LNCAP (cell line): ENCODE measurements at regions not wholly inside any gene's neighbourhood (a gene's known extent, or its start where the extent isn't known, plus 50 kb on each side); places are given as distances from the start of the nearest gene placed in this dataset.

Source experiments
- TF ChIP-seq, protein P1 (sequence below): fragments of 450-650 bp; IDR thresholded peaks from 2 replicates; pipeline ENCODE4 v1.5.1; 2017; ENCODE audit warnings: mild to moderate bottlenecking

DNA sequence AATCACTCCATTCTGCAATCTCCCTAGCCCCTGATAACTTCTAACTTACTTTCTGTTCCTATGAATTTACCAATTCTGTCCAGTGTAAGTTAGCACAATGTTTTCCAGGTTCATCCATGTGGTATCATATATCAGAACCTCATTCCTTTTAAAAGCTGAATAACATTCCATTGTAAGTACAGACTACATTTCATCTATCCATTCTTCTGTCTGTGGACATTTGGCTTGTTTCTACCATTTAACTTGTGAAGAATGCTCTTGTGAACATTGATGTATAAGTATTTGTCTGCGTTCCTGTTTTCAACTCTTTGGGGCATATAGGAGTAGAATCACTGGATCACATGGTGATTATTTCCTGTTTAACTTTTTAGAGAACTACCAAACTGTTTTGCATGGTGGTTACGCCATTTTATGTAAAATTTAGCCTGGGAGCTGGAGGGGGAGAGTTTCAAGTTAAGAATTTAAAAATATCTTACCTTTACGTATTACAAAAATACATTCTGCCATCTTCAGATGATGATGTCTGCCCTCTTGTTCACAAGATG, 156.5 kb downstream of the BTBD3 start:
- TF ChIP-seq, protein P1, sequence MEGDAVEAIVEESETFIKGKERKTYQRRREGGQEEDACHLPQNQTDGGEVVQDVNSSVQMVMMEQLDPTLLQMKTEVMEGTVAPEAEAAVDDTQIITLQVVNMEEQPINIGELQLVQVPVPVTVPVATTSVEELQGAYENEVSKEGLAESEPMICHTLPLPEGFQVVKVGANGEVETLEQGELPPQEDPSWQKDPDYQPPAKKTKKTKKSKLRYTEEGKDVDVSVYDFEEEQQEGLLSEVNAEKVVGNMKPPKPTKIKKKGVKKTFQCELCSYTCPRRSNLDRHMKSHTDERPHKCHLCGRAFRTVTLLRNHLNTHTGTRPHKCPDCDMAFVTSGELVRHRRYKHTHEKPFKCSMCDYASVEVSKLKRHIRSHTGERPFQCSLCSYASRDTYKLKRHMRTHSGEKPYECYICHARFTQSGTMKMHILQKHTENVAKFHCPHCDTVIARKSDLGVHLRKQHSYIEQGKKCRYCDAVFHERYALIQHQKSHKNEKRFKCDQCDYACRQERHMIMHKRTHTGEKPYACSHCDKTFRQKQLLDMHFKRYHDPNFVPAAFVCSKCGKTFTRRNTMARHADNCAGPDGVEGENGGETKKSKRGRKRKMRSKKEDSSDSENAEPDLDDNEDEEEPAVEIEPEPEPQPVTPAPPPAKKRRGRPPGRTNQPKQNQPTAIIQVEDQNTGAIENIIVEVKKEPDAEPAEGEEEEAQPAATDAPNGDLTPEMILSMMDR, result no peak

GRCh38 chr20:12076200-12076599, 158.5 kb downstream of the BTBD3 start:
- TF ChIP-seq, protein P1, result no peak

GRCh38 chr20:12077875-12078274, 160.2 kb downstream of the BTBD3 start:
- TF ChIP-seq, protein P1, result no peak

GRCh38 chr20:12079490-12079889, 161.8 kb downstream of the BTBD3 start:
- TF ChIP-seq, protein P1, result no peak

DNA sequence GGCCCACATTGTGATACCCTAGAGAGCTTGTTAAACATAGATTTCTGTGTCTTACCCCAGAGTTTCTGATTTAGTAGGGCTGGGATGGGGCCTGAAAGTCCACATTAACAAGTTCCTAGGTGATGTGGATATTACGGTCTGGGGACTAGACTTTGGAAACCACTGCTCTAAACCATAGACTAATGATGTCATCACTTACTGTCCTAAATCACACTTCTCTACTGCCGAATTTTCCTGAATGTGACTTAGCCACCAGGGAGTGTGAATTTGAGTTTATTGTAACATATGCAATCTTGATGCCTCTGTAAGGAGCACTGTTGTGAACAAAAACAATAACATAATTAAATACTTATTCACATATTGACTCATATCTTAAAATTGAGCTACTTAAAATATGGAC, 165.6 kb downstream of the BTBD3 start:
- TF ChIP-seq, protein P1, result no peak

GRCh38 chr20:12084482-12084881, 166.8 kb downstream of the BTBD3 start:
- TF ChIP-seq, protein P1, result no peak

DNA sequence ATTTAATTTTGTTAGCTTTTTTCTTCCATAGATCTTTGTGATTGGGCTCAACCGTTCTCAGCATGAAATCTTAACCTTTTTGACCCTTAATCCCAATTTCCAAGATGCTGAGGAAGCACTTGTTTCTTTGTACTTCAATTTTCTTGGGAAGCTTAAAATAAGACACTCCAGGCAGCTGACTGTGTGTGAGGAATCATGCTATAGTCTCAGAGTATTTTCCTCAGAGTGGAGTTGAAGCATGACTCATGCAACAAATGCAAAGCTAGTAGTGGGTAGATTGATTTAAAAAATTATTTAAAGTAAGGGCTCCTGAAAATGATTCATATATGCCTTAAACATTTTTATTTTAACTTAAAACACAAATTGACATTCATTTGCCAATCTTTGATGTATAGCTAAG, 168.7 kb downstream of the BTBD3 start:
- TF ChIP-seq, protein P1, result no peak

DNA sequence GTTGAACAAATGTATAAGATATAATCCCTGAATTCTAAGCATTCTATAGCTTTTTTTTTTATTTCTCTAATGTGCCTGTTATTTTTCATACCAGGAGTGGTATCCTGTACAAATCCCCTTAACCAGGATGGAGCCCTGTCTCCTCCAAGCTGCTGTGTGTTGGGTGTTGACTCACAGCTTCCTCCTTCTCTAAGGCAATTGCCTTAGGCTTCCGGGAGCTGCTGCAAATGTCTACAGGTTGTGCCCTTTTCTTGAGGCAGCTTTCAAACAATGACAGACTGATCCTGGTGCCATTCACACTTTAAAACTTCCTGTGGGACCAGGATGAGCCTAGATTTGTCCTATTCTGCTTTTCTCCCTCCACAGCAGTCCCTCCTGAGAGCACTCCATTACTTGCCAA, 173.2 kb downstream of the BTBD3 start:
- TF ChIP-seq, protein P1, result no peak
